ENCODE measurements at regions not wholly inside any gene's neighbourhood (a gene's known extent, or its start where the extent isn't known, plus 50 kb on each side); places are given as distances from the start of the nearest gene placed in this dataset.

GRCh38 chr6:6885521-6886170 lies 222.1 kb upstream of the RREB1 start:
- TF ChIP-seq SIN3A (IDR thresholded peaks at IDR 0.05; ENCODE audit: borderline replicate concordance, insufficient read depth, low read length) (no peak), REST (IDR thresholded peaks at IDR 0.05; ENCODE audit: insufficient read depth in 1 of 2, low read depth in 2 of 2, low read length in 2 of 2) (no peak), POLR2AphosphoS5 (IDR thresholded peaks at IDR 0.05; ENCODE audit: low read depth, low read length) (no peak), TAF1 (IDR thresholded peaks at IDR 0.05; ENCODE audit: borderline replicate concordance, insufficient read depth, low read length) (no peak)
